HEK293T (cell line): ENCODE measurements at regions not wholly inside any gene's neighbourhood (a gene's known extent, or its start where the extent isn't known, plus 50 kb on each side); places are given as distances from the start of the nearest gene placed in this dataset.

Experiments used
- CTCF ChIA-PET: fragments of 350-600 bp; formaldehyde crosslinking; extraction: SDS; loops from one replicate; lab custom pipeline; 2021; ENCODE audit warnings: antibody characterized with exemption, inconsistent platforms; lab: Yijun Ruan, JAX
- POLR2A ChIA-PET: fragments of 350-600 bp; formaldehyde crosslinking; extraction: SDS; loops from one replicate; lab custom pipeline; 2020; ENCODE audit warnings: antibody characterized with exemption, inconsistent platforms; lab: Yijun Ruan, JAX
- DNase-seq: peaks from one replicate; pipeline ENCODE4 v3.0.0; 2012; ENCODE audit warnings: mixed read lengths; ENCODE audit errors: extremely low spot score
- ARNT ChIP-seq: fragments of 450-650 bp; IDR thresholded peaks from 2 replicates; pipeline ENCODE4 v1.6.1; 2017; ENCODE audit warnings: mild to moderate bottlenecking
- BHLHE40 ChIP-seq: fragments of 450-650 bp; IDR thresholded peaks from 2 replicates; pipeline ENCODE4 v1.6.1; 2016; ENCODE audit warnings: mild to moderate bottlenecking, moderate library complexity, borderline replicate concordance
- CTBP1 ChIP-seq: fragments of 450-650 bp; IDR thresholded peaks from 2 replicates; pipeline ENCODE4 v1.6.1; 2016; ENCODE audit warnings: borderline replicate concordance
- ELF4 ChIP-seq: fragments of 450-650 bp; IDR thresholded peaks from 2 replicates; pipeline ENCODE4 v1.6.1; 2017; ENCODE audit warnings: antibody characterized with exemption
- FOXA1 ChIP-seq: fragments of 450-650 bp; IDR thresholded peaks from 2 replicates; pipeline ENCODE4 v1.6.1; 2016; ENCODE audit warnings: mild to moderate bottlenecking
- FOXK2 ChIP-seq: fragments of 450-650 bp; IDR thresholded peaks from 2 replicates; pipeline ENCODE4 v1.6.1; 2016; ENCODE audit warnings: mild to moderate bottlenecking
- FOXM1 ChIP-seq: fragments of 450-650 bp; IDR thresholded peaks from 2 replicates; pipeline ENCODE4 v1.6.1; 2017; ENCODE audit warnings: mild to moderate bottlenecking, borderline replicate concordance
- HDGF ChIP-seq: fragments of 450-650 bp; IDR thresholded peaks from 2 replicates; pipeline ENCODE4 v1.6.1; 2017; ENCODE audit warnings: antibody characterized with exemption, borderline replicate concordance
- L3MBTL2 ChIP-seq: fragments of 450-650 bp; conservative IDR thresholded peaks from 2 replicates; pipeline ENCODE4 v1.6.1; 2016; ENCODE audit warnings: mild to moderate bottlenecking
- LEF1 ChIP-seq: fragments of 450-650 bp; IDR thresholded peaks from 2 replicates; pipeline ENCODE4 v1.6.1; 2017; ENCODE audit warnings: mild to moderate bottlenecking, borderline replicate concordance
- NFRKB ChIP-seq: fragments of 450-650 bp; IDR thresholded peaks from 2 replicates; pipeline ENCODE4 v1.6.1; 2016; ENCODE audit warnings: mild to moderate bottlenecking, moderate library complexity
- SP1 ChIP-seq: fragments of 450-650 bp; IDR thresholded peaks from 2 replicates; pipeline ENCODE4 v1.6.1; 2017
- SUZ12 ChIP-seq: fragments of 450-650 bp; IDR thresholded peaks from 2 replicates; pipeline ENCODE4 v1.6.1; 2016; ENCODE audit warnings: mild to moderate bottlenecking
- TARDBP ChIP-seq: fragments of 450-650 bp; IDR thresholded peaks from 2 replicates; pipeline ENCODE4 v1.6.1; 2016
- ZNF384 ChIP-seq: fragments of 450-650 bp; IDR thresholded peaks from 2 replicates; pipeline ENCODE4 v1.6.1; 2016
- TF ChIP-seq, protein P1 (sequence below): fragments of 450-650 bp; IDR thresholded peaks from 2 replicates; pipeline ENCODE4 v1.6.1; 2016

GRCh38 chr22:27181537-27181936 lies 524.1 kb downstream of the MIAT start:
- ChIA-PET POLR2A (no interaction called here), CTCF (no interaction called here)

GRCh38 chr22:27183474-27183873 lies 526.1 kb downstream of the MIAT start:
- ChIA-PET CTCF (no interaction called here), POLR2A (no interaction called here)
- DNase-seq, result no peak
- no peak for TF ChIP-seq FOXK2
- no peak for TF ChIP-seq TARDBP
- no peak for TF ChIP-seq FOXM1
- no peak for TF ChIP-seq ARNT
- TF ChIP-seq SUZ12, result no peak
- TF ChIP-seq HDGF, result no peak
- no peak for TF ChIP-seq NFRKB
- TF ChIP-seq SP1, result no peak
- no peak for TF ChIP-seq L3MBTL2
- no peak for TF ChIP-seq CTBP1

More at GRCh38 chr22:27181537-27181936, 524.1 kb downstream of the MIAT start:
- no peak for DNase-seq
- no peak for TF ChIP-seq L3MBTL2
- TF ChIP-seq LEF1, result no peak
- TF ChIP-seq ARNT, result no peak
- TF ChIP-seq SUZ12, result no peak
- no peak for TF ChIP-seq ZNF384
- TF ChIP-seq TARDBP, result no peak
- no peak for TF ChIP-seq FOXM1
- TF ChIP-seq FOXA1, result no peak

- POLR2A ChIA-PET, result no interaction called here
- CTCF ChIA-PET, result no interaction called here
- TF ChIP-seq SP1 (no peak), NFRKB (no peak), LEF1 (no peak), SUZ12 (no peak), FOXK2 (no peak), FOXM1 (no peak), CTBP1 (no peak), HDGF (no peak), ARNT (no peak), BHLHE40 (no peak), L3MBTL2 (no peak), FOXA1 (no peak), TARDBP (no peak)
- TF ChIP-seq, protein P1, sequence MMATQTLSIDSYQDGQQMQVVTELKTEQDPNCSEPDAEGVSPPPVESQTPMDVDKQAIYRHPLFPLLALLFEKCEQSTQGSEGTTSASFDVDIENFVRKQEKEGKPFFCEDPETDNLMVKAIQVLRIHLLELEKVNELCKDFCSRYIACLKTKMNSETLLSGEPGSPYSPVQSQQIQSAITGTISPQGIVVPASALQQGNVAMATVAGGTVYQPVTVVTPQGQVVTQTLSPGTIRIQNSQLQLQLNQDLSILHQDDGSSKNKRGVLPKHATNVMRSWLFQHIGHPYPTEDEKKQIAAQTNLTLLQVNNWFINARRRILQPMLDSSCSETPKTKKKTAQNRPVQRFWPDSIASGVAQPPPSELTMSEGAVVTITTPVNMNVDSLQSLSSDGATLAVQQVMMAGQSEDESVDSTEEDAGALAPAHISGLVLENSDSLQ, result no peak
- DNase-seq, result no peak
Measured at GRCh38 chr22:27185099-27185709, 527.8 kb downstream of the MIAT start.

GRCh38 chr22:27185760-27186302 lies 528.4 kb downstream of the MIAT start:
- CTCF ChIA-PET, result no interaction called here
- POLR2A ChIA-PET, result interaction anchor here (0.6 kb wide), 1 partner anchor 14 kb away, joined by 3 read pairs; no protein-coding TSS in a partner anchor
- no peak for DNase-seq
- no peak for TF ChIP-seq SUZ12
- TF ChIP-seq LEF1, result no peak
- TF ChIP-seq ZNF384, result no peak
- TF ChIP-seq BHLHE40, result no peak
- no peak for TF ChIP-seq ELF4
- no peak for TF ChIP-seq CTBP1
- no peak for TF ChIP-seq NFRKB

- DNase-seq, result no peak
- TF ChIP-seq, protein P1, result no peak
- TF ChIP-seq SUZ12 (no peak), HDGF (no peak), CTBP1 (no peak), BHLHE40 (no peak), L3MBTL2 (no peak), ARNT (no peak), FOXA1 (no peak), SP1 (no peak), TARDBP (no peak), LEF1 (no peak), FOXM1 (no peak), NFRKB (no peak), ELF4 (no peak), ZNF384 (no peak), FOXK2 (no peak)
- CTCF ChIA-PET, result no interaction called here
- POLR2A ChIA-PET, result interaction anchor here (0.6 kb wide), 1 partner anchor 13 kb away, joined by 3 read pairs; no protein-coding TSS in a partner anchor
Measured at GRCh38 chr22:27186643-27187042, 529.3 kb downstream of the MIAT start.

GRCh38 chr22:27192135-27192829 lies 534.9 kb downstream of the MIAT start:
- TF ChIP-seq FOXK2, result no peak
- TF ChIP-seq, protein P1, result no peak
- no peak for TF ChIP-seq ELF4
- no peak for TF ChIP-seq BHLHE40
- no peak for TF ChIP-seq ZNF384
- no peak for TF ChIP-seq L3MBTL2
- TF ChIP-seq NFRKB, result no peak
- TF ChIP-seq SP1, result no peak
- no peak for TF ChIP-seq TARDBP
- TF ChIP-seq SUZ12, result no peak
- TF ChIP-seq FOXM1, result no peak
- no peak for TF ChIP-seq FOXA1
- no peak for TF ChIP-seq CTBP1
- no peak for TF ChIP-seq ARNT
- ChIA-PET CTCF (no interaction called here), POLR2A (interaction anchor here (1.2 kb wide), 1 partner anchor 10 kb away, joined by 3 read pairs; no protein-coding TSS in a partner anchor)
- no peak for DNase-seq
